Lower leg skin (tissue), 3 donors: ENCODE measurements at regions not wholly inside any gene's neighbourhood (a gene's known extent, or its start where the extent isn't known, plus 50 kb on each side); places are given as distances from the start of the nearest gene placed in this dataset.

ENCODE experiments used
- CTCF ChIP-seq, 3 donors: fragments of 450-650 bp; IDR thresholded peaks; one replicate each; pipeline ENCODE4 v1.5.1; 2016; ENCODE audit warnings: antibody characterized with exemption in 3 of 3, mild to moderate bottlenecking in 3 of 3, moderate library complexity in 2 of 3
- POLR2A ChIP-seq, 2 donors: fragments of 450-650 bp; IDR thresholded peaks; one replicate each; pipeline ENCODE4 v1.6.1; 2016 to 2017; ENCODE audit warnings: antibody characterized with exemption in 2 of 2, mild to moderate bottlenecking in 1 of 2, moderate library complexity in 1 of 2

GRCh38 chr10:3904419-3904960, 119.5 kb upstream of the KLF6 start:
- TF ChIP-seq CTCF (IDR thresholded peaks at IDR 0.05) (no peak), POLR2A (IDR thresholded peaks at IDR 0.05) (no peak)
